ENCODE measurements at regions not wholly inside any gene's neighbourhood (a gene's known extent, or its start where the extent isn't known, plus 50 kb on each side); places are given as distances from the start of the nearest gene placed in this dataset.

GRCh38 chr5:174427304-174427703 is 297.1 kb upstream of the MSX2 start:
- no peak for DNase-seq
- Histone ChIP-seq H3K36me3 (no peaks in the 10 kb centered on the region), H3K4me1 (no peaks in the 10 kb centered on the region), H3K4me3 (no peak overlapping the region), H3K27ac (no peak overlapping the region), H3K9ac (ENCODE audit: low read depth in 2 of 2, low read length in 2 of 2) (no peak overlapping the region), H3K9me3 (no peaks in the 10 kb centered on the region), H3K27me3 (no peaks in the 10 kb centered on the region)
- TF ChIP-seq CTCF (IDR thresholded peaks at IDR 0.05): no peak
- intact Hi-C loops (cut with DNase I): loop anchor here (10.0 kb wide), 1 partner anchor 507 kb away; no protein-coding TSS in a partner anchor

GRCh38 chr5:174428895-174429294 is 295.5 kb upstream of the MSX2 start:
- Histone ChIP-seq H3K27ac (no peak overlapping the region), H3K36me3 (no peaks in the 10 kb centered on the region), H3K4me3 (no peak overlapping the region), H3K4me1 (no peaks in the 10 kb centered on the region), H3K9ac (ENCODE audit: low read depth in 2 of 2, low read length in 2 of 2) (no peak overlapping the region), H3K9me3 (no peaks in the 10 kb centered on the region), H3K27me3 (no peaks in the 10 kb centered on the region)
- DNase-seq: no peak
- no peak for TF ChIP-seq CTCF (IDR thresholded peaks at IDR 0.05)
- intact Hi-C loops (cut with DNase I): loop anchor here (10.0 kb wide), 1 partner anchor 506 kb away; no protein-coding TSS in a partner anchor

GRCh38 chr5:174430940-174431339 is 293.4 kb upstream of the MSX2 start:
- H3K9ac ChIP-seq (ENCODE audit: low read depth in 2 of 2, low read length in 2 of 2): no peak overlapping the region
- no peak for DNase-seq
- no peaks in the 10 kb centered on the region for H3K4me1 ChIP-seq
- no peaks in the 10 kb centered on the region for H3K9me3 ChIP-seq
- no peaks in the 10 kb centered on the region for H3K36me3 ChIP-seq
- no peak overlapping the region for H3K27ac ChIP-seq
- H3K4me3 ChIP-seq: no peak overlapping the region
- no peak for TF ChIP-seq CTCF (IDR thresholded peaks at IDR 0.05)
- no peaks in the 10 kb centered on the region for H3K27me3 ChIP-seq
- intact Hi-C loops (cut with DNase I): no loop called here

- Histone ChIP-seq H3K27ac (no peak overlapping the region), H3K9ac (ENCODE audit: low read depth in 2 of 2, low read length in 2 of 2) (no peak overlapping the region), H3K9me3 (no peaks in the 10 kb centered on the region), H3K4me3 (no peak overlapping the region), H3K4me1 (no peaks in the 10 kb centered on the region), H3K36me3 (no peaks in the 10 kb centered on the region), H3K27me3 (no peaks in the 10 kb centered on the region)
- DNase-seq: no peak
- no peak for TF ChIP-seq CTCF (IDR thresholded peaks at IDR 0.05)
- intact Hi-C loops (cut with DNase I): no loop called here
These were observed 292.9 kb upstream of the MSX2 start for GRCh38 chr5:174431504-174431903.

- Histone ChIP-seq H3K4me1 (no peaks in the 10 kb centered on the region), H3K9ac (ENCODE audit: low read depth in 2 of 2, low read length in 2 of 2) (no peak overlapping the region), H3K27me3 (no peaks in the 10 kb centered on the region), H3K36me3 (no peaks in the 10 kb centered on the region), H3K27ac (no peak overlapping the region), H3K9me3 (no peaks in the 10 kb centered on the region), H3K4me3 (no peak overlapping the region)
- no peak for TF ChIP-seq CTCF (IDR thresholded peaks at IDR 0.05)
- DNase-seq: no peak
- intact Hi-C loops (cut with DNase I): no loop called here
These were observed 291.3 kb upstream of the MSX2 start for GRCh38 chr5:174433098-174433497.

- Histone ChIP-seq H3K27me3 (no peaks in the 10 kb centered on the region), H3K9ac (ENCODE audit: low read depth in 2 of 2, low read length in 2 of 2) (no peak overlapping the region), H3K9me3 (no peaks in the 10 kb centered on the region), H3K4me1 (no peaks in the 10 kb centered on the region), H3K36me3 (no peaks in the 10 kb centered on the region), H3K4me3 (no peak overlapping the region), H3K27ac (no peak overlapping the region)
- intact Hi-C loops (cut with DNase I): no loop called here
- no peak for DNase-seq
- no peak for TF ChIP-seq CTCF (IDR thresholded peaks at IDR 0.05)
These were observed 287.6 kb upstream of the MSX2 start for GRCh38 chr5:174436750-174437149.
